ENCODE measurements at regions not wholly inside any gene's neighbourhood (a gene's known extent, or its start where the extent isn't known, plus 50 kb on each side); places are given as distances from the start of the nearest gene placed in this dataset.

DNA sequence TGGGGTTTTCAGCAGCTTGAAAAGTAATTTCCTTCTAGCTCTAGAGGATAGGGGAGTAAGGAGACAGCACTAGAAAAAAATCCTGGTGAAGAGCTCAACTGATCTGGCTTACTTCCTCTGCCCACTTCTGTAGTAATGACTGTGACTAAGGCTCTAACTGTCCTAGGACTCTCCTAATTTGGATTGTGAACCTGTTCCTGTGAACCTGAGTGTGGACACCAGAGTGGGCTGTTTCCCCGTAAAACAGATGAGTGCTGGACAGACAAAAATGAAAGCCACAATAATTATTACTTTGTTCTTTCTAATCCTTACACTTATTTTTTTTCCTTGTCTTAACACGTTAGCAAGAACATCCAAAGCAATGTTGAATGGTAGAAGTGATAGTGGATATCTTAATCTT is 154.1 kb downstream of the AASDHPPT start:
- TF ChIP-seq, protein P1, sequence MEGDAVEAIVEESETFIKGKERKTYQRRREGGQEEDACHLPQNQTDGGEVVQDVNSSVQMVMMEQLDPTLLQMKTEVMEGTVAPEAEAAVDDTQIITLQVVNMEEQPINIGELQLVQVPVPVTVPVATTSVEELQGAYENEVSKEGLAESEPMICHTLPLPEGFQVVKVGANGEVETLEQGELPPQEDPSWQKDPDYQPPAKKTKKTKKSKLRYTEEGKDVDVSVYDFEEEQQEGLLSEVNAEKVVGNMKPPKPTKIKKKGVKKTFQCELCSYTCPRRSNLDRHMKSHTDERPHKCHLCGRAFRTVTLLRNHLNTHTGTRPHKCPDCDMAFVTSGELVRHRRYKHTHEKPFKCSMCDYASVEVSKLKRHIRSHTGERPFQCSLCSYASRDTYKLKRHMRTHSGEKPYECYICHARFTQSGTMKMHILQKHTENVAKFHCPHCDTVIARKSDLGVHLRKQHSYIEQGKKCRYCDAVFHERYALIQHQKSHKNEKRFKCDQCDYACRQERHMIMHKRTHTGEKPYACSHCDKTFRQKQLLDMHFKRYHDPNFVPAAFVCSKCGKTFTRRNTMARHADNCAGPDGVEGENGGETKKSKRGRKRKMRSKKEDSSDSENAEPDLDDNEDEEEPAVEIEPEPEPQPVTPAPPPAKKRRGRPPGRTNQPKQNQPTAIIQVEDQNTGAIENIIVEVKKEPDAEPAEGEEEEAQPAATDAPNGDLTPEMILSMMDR (IDR thresholded peaks at IDR 0.05; ENCODE audit: insufficient read depth, low read length, poor library complexity, severe bottlenecking): no peak
- DNase-seq (ENCODE audit: extremely low read depth, insufficient read length): no peak
- H3K36me3 ChIP-seq (ENCODE audit: control insufficient read depth, insufficient read depth, low read length): no peaks in the 10 kb centered on the region

GRCh38 chr11:106233191-106233590 is 155.7 kb downstream of the AASDHPPT start:
- no peaks in the 10 kb centered on the region for H3K27me3 ChIP-seq (replicated peaks; ENCODE audit: control insufficient read depth, insufficient read depth, low read length)
- DNase-seq (ENCODE audit: extremely low read depth, insufficient read length): peak; percentile 4
- TF ChIP-seq, protein P1 (IDR thresholded peaks at IDR 0.05; ENCODE audit: insufficient read depth, low read length, poor library complexity, severe bottlenecking): no peak
- no peaks in the 10 kb centered on the region for H3K36me3 ChIP-seq (ENCODE audit: control insufficient read depth, insufficient read depth, low read length)
- H3K4me3 ChIP-seq (replicated peaks; ENCODE audit: low read depth, low read length): no peak overlapping the region

More for the DNA sequence above, 154.1 kb downstream of the AASDHPPT start:
- H3K4me3 ChIP-seq (replicated peaks; ENCODE audit: low read depth, low read length): no peak overlapping the region
- H3K27me3 ChIP-seq (replicated peaks; ENCODE audit: control insufficient read depth, insufficient read depth, low read length): no peaks in the 10 kb centered on the region

DNA sequence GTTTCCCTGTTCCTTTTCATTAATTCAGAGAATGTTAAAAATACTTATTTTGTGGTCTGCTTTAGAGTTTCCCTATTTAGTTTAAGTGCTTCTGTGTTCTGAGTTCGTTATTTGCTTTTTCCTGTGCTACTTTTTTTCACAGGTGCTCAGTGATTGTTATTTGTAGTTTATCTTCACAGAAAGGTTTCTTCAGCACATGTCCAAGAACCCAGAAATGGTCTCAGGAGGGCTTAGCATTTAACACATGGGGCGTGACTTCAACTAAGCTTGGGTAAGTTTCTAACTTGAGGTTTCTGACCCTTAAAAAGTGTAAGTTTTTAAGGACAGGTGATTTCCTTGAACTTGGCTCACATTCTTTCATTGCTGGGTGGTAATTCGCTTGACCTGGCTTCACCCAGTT is 157.3 kb downstream of the AASDHPPT start:
- H3K4me3 ChIP-seq (replicated peaks; ENCODE audit: low read depth, low read length): no peak overlapping the region
- H3K27me3 ChIP-seq (replicated peaks; ENCODE audit: control insufficient read depth, insufficient read depth, low read length): no peaks in the 10 kb centered on the region
- TF ChIP-seq, protein P1 (IDR thresholded peaks at IDR 0.05; ENCODE audit: insufficient read depth, low read length, poor library complexity, severe bottlenecking): no peak
- no peak for DNase-seq (ENCODE audit: extremely low read depth, insufficient read length)
- no peaks in the 10 kb centered on the region for H3K36me3 ChIP-seq (ENCODE audit: control insufficient read depth, insufficient read depth, low read length)

- Histone ChIP-seq H3K27me3 (replicated peaks; ENCODE audit: control insufficient read depth, insufficient read depth, low read length) (no peaks in the 10 kb centered on the region), H3K4me3 (replicated peaks; ENCODE audit: low read depth, low read length) (no peak overlapping the region), H3K36me3 (ENCODE audit: control insufficient read depth, insufficient read depth, low read length) (no peaks in the 10 kb centered on the region)
- DNase-seq (ENCODE audit: extremely low read depth, insufficient read length): no peak
- TF ChIP-seq, protein P1 (IDR thresholded peaks at IDR 0.05; ENCODE audit: insufficient read depth, low read length, poor library complexity, severe bottlenecking): no peak
Observed at GRCh38 chr11:106236295-106236694, 158.8 kb downstream of the AASDHPPT start.

- Histone ChIP-seq H3K27me3 (replicated peaks; ENCODE audit: control insufficient read depth, insufficient read depth, low read length) (no peaks in the 10 kb centered on the region), H3K36me3 (ENCODE audit: control insufficient read depth, insufficient read depth, low read length) (no peaks in the 10 kb centered on the region), H3K4me3 (replicated peaks; ENCODE audit: low read depth, low read length) (no peak overlapping the region)
- no peak for DNase-seq (ENCODE audit: extremely low read depth, insufficient read length)
- TF ChIP-seq, protein P1 (IDR thresholded peaks at IDR 0.05; ENCODE audit: insufficient read depth, low read length, poor library complexity, severe bottlenecking): no peak
Observed at GRCh38 chr11:106238704-106239360, 161.4 kb downstream of the AASDHPPT start.

Measured in GM06990 (cell line).